ENCODE measurements at regions not wholly inside any gene's neighbourhood (a gene's known extent, or its start where the extent isn't known, plus 50 kb on each side); places are given as distances from the start of the nearest gene placed in this dataset.

DNA sequence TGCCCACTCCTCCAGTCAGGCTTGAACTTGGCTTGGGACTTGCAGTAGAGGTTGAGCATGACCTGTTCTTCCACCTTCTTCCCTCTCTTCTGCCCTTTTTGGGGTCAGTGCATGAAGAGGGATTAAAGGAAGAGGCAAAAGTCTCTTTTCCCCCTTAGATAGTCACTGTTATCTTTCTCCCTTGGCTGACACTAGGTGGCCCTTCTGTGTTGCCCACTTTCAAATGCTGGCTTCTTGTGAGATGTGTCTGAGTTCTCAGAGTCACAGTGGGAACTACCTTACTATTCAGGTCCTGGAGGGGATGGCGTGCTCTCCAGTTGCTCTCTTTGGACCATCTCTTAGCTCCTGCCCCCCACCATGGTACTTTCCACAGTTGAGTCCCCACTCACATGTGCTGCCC is 73.6 kb downstream of the GPR65 start (continued):
- peak; percentile 19 to 25; a peak in 3 of 4 replicates for TF ChIP-seq RAD21 (IDR thresholded peaks at IDR 0.05 in 1 of 2, conservative IDR thresholded peaks at IDR 0.05 in 1 of 2; ENCODE audit: low read depth in 2 of 2, low read length in 2 of 2)
- TF ChIP-seq SIX5 (IDR thresholded peaks at IDR 0.05; ENCODE audit: low read depth, low read length), result no peak
- TF ChIP-seq TAF1 (IDR thresholded peaks at IDR 0.05; ENCODE audit: low read depth, low read length), result no peak
- no peak for TF ChIP-seq POU5F1 (IDR thresholded peaks at IDR 0.05; ENCODE audit: low read depth, low read length)
- TF ChIP-seq, protein P1, sequence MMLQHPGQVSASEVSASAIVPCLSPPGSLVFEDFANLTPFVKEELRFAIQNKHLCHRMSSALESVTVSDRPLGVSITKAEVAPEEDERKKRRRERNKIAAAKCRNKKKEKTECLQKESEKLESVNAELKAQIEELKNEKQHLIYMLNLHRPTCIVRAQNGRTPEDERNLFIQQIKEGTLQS (IDR thresholded peaks at IDR 0.05; ENCODE audit: insufficient read depth, low read depth, low read length), result no peak
